Astrocyte (in vitro differentiated cells and primary cell): ENCODE measurements at regions not wholly inside any gene's neighbourhood (a gene's known extent, or its start where the extent isn't known, plus 50 kb on each side); places are given as distances from the start of the nearest gene placed in this dataset.
"Not testable (repeated sequence)": the region's sequence is repeated elsewhere in the genome, so short reads cannot be mapped to it uniquely, and the experiment has no call there.

Experiments used
- CTCF ChIP-seq: IDR thresholded peaks from 2 replicates; pipeline ENCODE4 v1.5.1; 2011; ENCODE audit warnings: low read depth, mild to moderate bottlenecking, inconsistent platforms, low read length, moderate library complexity; ENCODE audit not compliant: insufficient read depth
- EZH2 ChIP-seq: IDR thresholded peaks from 2 replicates; pipeline ENCODE4 v1.6.1; 2012; ENCODE audit warnings: mild to moderate bottlenecking, low read length, inconsistent platforms; ENCODE audit not compliant: insufficient read depth

DNA sequence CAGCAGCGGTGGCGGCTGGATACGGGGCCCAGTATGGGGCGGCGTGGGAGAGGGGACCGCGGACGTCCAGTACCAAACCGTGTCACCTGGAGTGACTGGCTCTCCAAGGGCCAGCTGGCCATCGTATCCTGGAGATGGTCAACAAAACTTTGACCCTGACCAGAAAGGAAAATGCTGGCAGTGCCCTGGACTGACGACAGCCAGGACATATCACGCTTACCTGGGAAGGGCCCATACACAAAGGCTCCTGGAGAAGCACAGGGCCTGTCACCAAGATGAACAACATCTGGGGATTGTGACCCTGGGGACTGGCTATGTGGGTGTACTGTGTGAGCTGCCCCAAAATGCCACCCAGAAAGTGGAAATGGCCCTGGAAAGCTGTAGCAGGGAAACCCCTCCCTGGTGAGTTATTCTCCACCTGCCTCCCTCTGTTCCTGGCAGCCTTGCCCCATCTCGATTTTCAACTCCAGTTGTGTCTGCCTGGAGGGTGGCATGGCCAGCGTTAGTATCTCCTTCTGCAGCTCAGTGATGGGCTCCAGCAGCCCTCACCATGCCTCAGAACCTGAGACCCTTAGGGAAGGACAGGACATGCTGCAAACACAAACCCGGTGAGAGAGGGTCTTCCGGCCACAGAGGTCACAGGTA is 117.6 kb upstream of the KCNJ18 start:
- not testable (repeated sequence) for TF ChIP-seq CTCF, EZH2
